Right lung (tissue), 2 donors: ENCODE measurements at regions not wholly inside any gene's neighbourhood (a gene's known extent, or its start where the extent isn't known, plus 50 kb on each side); places are given as distances from the start of the nearest gene placed in this dataset.
"Not testable (repeated sequence)": the region's sequence is repeated elsewhere in the genome, so short reads cannot be mapped to it uniquely, and the experiment has no call there.

ENCODE experiments used
- DNase-seq, 2 donors: peaks; one replicate each; pipeline ENCODE4 v3.0.0-alpha.2; 2013

DNA sequence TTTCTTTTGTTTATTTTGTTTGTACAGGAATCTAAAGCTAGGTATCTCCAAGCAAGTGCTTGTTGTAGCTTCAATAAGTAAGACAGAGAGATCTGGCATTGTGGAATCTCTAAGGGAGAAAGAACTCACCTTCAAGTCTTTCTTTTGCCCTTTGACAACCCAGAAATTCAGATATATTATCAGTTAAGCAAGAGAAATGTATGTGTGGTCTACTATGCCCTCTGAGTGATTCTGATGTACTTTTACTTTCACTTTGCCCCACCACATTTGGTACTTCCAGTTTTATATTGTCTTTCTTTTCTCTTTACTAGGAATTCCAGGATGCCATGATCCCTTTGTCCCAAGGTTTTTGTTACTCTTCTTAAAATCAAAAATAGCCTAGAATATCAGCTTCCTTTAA, 259.6 kb upstream of the PIK3C3 start:
- no peak for DNase-seq

DNA sequence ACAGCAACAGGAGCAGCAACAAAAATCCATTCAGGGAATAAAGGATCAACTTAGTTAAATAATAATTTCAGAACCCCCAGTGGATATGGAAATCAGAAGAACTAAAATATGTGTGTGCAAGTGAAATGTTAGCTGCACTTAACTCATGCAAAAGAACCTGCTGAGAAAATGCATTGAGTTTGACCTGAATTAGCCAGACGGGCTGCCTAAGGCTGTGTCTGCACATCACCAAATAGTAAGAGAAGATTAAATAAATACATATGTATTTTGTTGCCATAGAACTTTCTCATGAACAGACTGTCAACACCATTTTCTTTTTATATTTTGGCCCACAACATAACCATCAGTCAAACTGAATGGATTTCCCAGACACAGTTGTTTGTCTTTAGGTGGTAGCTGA, 262.0 kb upstream of the PIK3C3 start:
- DNase-seq = no peak

DNA sequence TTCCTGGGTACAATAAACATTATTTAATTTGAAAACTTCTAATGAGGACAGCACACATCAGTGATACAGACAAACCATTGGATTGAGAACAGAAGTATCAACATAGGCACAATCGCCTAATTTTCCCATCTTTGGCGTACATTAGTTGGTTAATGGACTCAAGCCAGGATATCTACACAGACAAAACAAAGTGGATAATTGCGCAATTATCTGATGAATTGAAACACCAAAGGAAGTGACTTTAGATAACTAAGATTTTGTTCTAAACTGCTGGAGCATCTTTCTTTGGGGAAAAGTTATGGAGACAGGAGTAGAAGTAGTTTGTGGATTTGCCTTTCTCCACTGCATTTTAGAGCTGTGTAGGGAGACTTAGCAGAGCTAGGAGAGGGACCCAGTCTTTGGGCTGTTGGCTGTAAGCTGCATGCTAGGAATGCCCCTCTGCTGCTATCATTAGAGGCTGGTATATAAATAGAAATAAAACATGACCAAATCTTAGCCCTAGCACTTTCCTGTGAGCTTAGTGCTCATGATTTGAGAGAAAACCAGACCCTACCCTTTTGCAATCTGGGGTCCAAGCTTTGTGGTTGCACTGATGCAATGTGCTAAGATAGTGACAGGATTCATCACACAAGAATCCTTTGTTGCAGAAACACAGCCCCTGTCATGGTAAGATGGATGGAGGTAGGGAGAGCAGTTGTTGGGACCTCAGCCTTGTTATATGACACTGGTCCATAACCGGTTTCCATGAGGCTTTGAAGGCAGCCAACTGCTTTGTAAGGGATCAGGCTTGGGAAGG, 264.5 kb upstream of the PIK3C3 start:
- DNase-seq = no peak

DNA sequence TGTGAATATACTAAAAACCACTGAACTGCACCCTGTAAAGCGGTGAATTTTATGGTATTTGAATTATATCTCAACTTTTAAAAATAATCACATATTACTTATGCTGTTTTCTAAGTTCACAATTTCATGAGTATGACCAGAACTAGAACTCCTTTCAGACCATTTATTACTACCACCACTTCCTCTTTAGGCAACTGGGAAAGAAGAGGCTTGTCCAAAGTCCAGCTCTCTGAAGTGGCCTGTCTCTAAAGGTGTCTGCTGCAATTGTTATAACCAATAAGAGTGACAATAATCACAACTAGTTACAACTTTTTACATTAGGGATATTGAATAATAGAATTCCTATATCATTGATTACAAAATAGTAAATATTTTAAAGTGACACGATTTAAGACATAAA, 267.9 kb upstream of the PIK3C3 start:
- no peak for DNase-seq

DNA sequence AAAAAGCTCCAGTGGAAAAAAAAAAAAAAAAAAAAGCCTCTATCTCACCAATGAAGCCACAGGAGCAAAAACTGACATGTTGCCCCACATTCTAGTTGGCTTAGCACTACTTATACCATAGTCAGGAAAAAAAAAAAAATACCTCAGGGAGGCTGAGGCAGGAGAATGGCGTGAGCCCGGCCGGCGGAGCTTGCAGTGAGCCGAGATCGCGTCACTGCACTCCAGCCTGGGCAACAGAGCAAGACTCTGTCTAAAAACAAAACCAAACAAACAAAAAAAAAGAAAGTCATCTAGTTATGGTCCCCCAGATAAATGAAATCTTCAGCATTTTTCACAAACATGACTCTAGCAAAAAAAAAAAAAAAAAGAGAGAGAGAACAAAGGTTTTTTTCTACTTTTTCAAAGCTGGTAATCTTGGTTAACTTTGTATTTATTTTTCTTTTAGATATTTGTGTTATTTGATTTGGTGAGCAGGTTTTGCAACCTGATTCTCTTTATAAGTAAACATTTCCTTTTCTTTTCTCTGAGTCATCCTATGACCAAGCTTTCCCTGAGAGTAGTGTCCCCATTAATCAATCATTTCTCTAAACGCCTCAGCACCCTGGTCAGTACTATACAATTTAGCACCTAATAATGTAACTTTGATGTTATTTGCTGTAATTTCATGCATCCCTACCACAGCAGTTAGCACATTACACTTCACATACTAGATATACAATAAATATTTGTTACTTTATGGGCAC, 273.7 kb upstream of the PIK3C3 start:
- no peak for DNase-seq

DNA sequence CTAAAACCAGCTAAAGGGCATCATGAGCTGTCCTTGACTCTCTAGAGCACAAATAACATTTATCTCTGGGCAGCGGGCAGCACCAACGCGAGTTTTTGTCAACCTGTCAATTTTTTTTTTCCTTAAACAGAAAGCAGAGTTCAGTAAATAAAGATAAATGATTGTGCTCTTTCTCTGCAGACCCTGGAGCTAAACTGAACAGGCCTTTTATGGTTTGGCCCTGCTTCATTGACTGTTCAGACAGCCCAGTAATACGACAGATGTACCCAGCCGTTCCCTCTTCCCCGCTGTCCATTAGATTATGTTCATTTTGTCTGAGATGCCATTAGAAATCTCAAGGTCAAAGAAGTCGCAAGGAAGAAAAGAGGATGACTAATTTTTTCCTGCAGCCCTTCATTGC, 280.5 kb upstream of the PIK3C3 start:
- DNase-seq = peak in 1 of 2 donors; percentile 4

DNA sequence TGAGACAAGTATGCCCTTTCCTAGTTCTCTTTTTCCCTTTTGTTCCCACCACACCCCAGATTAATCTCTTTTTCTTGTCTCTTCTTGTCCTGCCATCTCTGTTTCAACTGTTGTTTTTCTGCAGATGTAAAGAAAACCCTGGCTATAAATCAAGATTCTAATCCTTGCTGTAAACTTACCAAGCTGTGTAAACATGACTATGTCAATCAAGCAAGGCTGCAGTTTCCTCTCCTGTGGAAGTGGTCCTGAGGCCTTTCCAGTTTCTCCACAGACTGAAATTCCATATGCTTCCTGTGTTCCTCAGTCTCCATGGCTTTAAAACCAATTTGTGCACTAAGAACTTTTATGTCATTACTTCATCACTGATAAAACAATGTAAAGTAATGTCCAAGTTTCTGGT, 288.8 kb upstream of the PIK3C3 start:
- no peak for DNase-seq

DNA sequence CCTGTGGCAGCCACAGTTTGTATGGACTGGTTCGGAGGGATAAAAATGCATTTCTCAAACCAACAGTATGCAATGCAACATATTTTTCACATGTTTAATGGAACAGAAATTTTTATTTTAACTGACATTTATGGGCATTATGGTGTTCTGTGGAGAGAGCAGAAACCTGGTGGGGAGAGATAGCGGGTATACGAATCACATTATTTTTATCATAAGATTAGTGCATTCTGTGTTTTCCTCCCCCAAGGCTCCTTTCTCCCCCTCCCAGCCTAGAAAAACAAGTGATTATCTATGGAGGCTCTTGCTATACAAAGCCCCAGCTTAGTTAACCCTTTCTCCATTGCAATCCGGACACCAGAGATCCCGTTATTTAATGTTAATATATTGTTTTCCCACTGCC, 289.8 kb upstream of the PIK3C3 start:
- no peak for DNase-seq

DNA sequence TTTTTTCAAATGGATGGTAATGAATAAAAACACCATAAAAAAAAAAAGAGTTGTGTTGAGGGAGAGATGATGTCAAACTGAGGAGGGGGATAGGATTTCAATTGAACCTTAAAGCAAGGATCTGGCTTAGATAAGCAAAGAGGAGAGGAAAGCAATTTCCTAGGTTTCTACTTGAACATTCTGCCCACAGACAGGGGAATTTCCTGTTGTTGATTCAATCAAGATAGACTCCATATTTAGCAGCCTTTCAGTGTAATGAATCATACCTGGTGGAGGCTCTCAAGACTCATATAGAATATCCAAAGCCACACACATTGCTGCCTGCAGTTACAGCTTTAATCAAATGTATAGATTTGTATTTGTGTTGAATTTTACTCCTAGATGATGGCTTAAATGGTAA, 294.4 kb upstream of the PIK3C3 start:
- no peak for DNase-seq

DNA sequence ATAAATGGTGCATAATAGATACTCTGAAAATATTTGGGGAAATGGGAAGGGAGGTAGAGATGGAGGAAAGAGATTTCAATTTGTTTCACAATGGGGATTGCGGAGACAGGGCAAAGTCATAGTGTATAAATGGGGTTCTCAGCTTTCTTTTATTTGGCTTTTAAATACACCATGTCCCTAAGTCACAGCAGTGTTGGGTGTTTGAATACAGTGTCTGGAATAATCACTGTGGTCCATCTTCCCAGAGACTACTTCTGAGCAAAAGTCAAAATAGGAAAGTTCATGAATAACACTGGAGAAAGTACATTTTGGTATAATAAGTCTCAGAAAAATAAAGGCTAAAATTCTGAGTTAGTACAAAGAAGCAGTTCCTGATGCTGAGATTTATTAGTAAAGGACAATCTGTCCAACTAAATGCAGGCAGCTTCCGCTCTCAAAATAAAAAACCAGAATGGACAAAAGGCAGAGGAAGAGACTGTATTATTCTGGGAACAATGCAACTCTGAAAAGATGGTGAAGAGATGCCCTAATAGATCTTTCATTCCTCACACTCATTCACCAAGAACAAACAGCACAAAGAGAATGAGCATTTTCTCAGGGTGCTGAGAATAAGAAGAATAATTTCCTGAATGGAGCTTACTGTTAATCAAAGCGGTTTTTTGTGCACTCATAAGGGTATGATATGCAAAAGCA, 295.4 kb upstream of the PIK3C3 start:
- DNase-seq = no peak

DNA sequence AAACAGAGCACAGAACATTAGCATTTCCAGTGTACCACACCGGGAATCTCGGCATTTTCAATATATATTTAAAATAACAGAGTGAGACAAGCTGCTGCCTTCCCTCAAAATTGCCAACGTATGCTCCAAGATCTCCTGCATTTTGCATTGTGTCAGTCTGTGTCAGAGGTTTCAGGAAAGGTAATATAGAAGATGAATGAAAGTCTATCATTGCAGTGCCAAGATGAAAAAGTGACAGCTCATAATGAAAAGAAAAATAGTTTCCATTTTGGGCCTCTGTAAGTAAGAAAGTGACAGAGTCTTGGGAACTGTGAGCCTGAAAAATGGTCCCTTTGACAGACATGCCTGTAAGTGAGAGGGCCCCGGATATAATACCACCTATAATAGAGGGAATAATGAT, 297.8 kb upstream of the PIK3C3 start:
- no peak for DNase-seq

DNA sequence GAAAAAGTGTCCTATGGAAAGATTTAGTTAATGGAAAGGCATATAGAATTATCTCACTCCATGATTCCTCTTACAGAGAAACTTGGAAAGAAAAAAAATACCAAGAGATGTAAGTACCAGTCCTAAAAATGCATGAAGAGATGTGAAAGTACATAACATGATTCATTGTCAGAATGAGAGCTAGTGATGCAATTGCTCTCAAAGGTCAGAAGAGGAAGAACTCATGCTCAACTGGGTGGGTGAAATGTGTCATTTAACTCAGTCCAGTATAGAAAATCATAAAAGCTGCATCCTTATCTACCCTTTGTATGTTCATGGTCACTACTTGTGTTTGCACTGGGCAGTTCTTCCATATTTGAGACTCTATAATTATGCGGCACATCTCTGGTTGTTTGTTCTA, 300.0 kb upstream of the PIK3C3 start:
- DNase-seq = no peak

DNA sequence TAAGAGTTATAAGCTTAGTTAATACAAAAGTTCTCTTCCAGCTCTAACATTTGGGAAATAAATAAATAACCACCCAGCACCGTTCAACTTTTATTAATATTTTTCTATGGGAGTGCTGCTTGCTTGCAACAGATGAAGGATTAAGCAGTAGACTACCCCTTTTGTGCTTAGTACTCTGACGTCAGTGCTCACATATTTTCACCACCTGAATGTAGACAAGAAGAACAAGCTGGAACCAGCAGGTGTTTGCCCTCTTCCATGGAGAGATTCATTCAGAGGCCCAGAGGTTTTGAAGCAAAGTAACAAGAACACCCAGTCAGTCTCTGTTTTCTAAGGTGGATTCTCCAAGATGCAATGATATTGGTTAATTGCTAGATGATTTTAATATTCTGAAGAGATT, 307.1 kb upstream of the PIK3C3 start:
- no peak for DNase-seq

DNA sequence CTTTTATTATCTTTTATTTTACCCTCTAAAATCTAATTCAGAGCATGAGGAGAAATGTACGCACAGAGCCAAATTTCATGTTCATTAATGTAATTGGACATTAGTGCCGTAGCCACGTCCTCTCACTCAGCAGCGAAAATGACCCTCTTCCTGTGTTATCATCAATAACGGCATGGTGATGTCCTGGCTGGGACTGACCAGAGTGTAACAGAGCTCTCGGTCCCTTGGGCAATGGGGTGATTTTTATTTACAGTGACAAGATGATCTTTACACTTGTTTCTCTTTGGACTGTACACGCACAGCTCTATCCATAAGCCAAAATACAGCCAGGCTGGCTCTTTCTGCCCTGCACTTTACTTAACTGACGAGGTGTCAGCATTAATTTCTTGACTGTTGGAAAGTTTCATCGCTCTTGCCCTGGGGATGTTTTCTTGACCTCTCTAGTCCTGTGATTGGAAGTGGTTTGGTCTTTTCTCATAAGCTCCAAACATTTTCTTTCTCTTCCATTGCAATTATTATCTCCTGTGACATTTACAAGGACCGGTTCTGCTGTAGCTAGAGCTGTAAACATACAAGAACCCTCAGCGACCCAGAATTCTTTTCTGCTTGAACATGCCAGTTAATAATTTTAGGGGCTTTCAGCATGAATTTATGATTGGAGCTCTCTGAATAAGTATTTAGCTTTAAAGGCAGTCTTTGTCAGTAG, 308.0 kb upstream of the PIK3C3 start:
- DNase-seq = peak; percentile 26 to 51

DNA sequence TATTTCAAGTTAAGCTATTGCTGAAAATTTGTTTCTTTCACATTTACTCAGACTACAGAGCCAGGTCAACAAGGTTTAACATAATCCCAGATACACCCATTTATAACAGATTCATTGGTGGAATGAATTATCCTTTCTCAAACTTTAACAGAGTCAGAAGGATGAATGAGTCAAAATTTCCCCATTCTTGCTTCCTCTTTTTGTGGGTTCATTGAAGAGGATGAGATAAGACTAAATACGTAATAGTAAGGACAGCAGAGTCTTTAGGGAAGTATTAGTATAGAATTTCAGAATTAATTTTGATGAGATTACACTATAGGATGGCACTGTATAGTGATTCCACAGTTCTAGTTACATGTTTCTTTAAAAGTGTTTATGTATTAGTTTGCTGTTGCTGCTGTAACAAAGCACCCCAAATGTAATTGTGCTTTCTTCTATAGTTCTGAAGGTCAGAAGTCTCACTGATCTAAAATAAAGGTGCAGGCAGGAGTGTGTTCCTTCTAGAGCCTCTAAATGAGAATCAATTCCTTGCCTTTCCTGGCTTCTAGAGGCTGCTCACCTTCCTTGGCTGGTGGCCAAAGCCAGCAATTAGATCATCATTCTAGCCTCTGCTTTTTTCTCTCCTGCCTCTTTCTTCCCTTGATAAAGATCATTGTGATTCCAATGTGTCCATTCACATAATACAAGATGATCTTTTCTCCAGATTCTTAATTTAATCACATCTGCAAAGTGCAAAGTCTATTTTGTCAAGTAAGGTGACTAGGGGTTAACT, 309.3 kb upstream of the PIK3C3 start:
- DNase-seq = no peak

DNA sequence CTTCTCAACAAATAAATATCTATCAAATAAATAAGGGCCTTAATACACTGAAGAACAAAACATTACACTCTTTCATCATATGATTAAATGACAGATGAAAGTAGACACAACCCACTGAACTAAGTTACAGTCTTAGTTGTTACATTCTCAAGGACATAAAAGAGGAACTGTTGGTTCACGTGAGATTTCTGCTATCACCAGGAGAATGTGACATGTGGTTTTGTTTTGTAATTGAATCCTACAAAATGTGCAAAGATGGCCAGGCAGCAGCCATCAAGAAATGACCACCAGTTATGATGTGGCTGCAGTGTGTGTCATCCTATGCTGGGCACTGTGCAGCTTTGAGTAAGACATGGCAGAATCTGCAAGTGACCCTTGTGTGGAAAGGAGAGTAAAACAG, 310.6 kb upstream of the PIK3C3 start:
- no peak for DNase-seq

DNA sequence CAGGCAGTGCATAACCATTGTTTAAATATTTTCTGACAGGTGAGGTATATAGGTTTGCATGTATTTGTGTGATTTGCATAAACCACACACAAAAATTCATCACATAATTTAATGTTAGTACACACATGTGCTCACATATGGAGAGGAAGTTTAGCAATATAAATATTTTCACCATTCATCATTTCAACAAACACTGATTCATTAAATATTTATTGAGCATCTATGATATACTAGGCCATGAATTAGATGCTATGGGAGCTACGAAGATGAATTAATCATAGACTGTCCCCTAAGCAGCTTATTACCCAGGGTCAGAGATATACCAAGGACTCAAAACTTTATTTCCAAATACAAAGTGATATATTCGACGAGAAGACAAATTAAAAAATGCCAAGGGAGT, 311.6 kb upstream of the PIK3C3 start:
- DNase-seq = no peak

DNA sequence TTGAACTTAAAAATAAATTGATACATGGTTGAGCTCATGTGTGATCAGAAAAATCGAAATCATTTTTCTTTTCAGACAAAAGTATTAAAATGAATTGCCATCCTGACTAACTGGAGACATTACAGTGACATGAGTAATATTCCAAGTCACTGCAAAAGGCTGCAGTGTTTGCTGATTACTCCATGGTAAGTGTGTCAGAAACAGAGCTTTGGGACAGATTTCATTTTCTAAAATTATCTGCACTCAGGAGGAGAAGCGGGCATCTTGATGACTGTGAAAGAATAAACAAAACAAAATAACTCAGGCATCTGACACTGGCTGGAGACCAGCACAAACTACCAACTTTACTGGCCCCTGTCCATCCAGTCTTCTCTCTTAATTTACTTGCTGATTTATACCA, 312.3 kb upstream of the PIK3C3 start:
- DNase-seq = no peak

DNA sequence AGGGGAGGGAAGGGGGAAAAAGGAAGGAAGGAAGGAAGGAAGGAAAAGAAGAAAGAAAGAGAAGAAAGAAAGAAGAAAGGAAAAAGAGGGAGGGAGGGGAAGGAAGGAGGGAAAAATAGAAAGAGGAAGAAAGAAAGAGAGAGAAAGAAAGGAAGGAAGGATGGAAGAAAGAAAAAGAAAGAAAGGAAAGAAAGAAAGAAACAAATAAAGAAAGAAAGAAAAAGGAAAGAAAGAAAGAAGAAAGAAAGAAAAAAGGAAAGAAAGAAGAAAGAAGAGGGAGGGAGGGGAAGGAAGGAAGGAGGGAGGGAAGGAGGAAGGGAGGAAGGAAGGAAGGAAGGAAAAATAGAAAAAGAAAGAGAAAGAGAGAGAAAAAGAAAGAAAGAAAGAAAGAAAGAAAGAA, 315.8 kb upstream of the PIK3C3 start:
- DNase-seq = no peak

DNA sequence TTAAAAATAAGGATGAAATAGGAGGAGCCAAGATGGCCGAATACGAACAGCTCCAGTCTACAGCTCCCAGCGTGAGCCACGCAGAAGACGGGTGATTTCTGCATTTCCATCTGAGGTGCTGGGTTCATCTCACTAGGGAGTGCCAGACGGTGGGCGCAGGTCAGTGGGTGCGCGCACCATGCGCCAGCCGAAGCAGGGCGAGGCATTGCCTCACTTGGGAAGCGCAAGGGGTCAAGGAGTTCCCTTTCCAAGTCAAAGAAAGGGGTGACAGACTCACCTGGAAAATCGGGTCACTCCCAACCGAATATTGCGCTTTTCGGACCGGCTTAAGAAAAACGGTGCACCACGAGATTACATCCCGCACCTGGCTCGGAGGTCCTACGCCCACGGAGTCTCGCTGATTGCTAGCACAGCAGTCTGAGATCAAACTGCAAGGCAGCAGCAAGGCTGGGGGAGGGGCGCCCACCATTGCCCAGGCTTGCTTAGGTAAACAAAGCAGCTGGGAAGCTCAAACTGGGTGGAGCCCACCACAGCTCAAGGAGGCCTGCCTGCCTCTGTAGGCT, 323.2 kb upstream of the PIK3C3 start:
- DNase-seq = not testable (repeated sequence)

DNA sequence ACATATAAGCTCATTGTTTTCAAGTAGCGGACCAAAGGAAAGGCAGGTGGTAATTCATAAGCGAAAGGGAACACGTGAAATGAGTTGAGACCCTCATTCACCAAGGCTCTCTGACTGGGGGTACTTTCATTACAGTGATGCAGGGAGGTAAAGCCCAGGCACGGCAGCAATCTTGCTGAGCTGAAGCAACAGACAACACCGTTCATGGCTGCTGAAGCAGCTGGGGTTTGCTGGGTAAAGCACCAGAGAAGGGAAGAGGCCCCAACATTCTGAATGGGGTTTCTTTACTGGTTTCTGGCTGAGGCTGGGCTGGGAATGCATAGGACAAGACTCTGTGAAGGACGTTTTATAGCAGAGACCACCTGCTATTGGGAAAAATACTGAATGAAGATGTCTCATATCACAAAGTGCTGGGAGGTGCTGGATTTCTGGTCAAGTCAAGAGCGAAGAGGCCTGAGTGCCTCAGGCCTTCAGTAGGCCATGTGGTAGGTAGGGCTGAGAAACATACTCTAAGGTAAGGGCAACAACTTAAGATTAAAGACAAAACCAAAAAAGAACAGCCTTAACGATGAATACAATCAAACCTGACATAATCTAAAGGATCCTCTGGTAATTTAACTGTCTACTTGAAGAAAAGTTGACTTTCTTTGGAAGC, 324.7 kb upstream of the PIK3C3 start:
- no peak for DNase-seq
